ENCODE measurements at regions not wholly inside any gene's neighbourhood (a gene's known extent, or its start where the extent isn't known, plus 50 kb on each side); places are given as distances from the start of the nearest gene placed in this dataset.

DNA sequence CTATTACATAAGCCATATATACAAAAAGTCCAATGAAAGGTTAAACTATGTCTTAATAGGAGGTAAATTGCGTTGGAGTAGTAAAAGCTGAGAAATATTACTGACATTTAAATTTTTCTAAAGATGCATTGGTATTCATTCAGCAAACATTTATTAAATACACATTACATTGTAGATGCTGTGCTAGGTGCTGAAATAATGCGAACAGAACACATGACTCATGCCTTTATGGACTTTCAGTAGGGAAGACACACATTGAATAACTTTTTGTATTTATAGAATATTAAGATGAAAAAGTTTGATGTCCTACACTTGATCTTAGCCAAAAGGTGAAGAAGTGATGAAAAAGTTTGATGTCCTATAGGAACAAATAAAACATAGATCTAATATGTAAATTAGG lies 871.1 kb upstream of the SLIT2 start:
- TF ChIP-seq CTCF (IDR thresholded peaks at IDR 0.05; ENCODE audit: insufficient read depth, low read length), result no peak
- TF ChIP-seq POLR2AphosphoS5 (IDR thresholded peaks at IDR 0.05; ENCODE audit: low read depth), result no peak

Data from HL-60 (cell line).